ENCODE measurements at regions not wholly inside any gene's neighbourhood (a gene's known extent, or its start where the extent isn't known, plus 50 kb on each side); places are given as distances from the start of the nearest gene placed in this dataset.

- Histone ChIP-seq H3K4me1 (ENCODE audit: control insufficient read depth in 1 of 2, low read depth in 2 of 2) (no peaks in the 10 kb centered on the region), H3K9me3 (peaks cover 2% of the 10 kb centered on the region), H3K27me3 (replicated peaks; ENCODE audit: insufficient read depth) (no peaks in the 10 kb centered on the region), H3K36me3 (no peaks in the 10 kb centered on the region), H3K27ac (no peak overlapping the region), H3K4me3 (no peak overlapping the region)
- DNase-seq (ENCODE audit: low spot score): no peak
- ATAC-seq (ENCODE audit: insufficient number of reproducible peaks, low FRiP score, low read depth): no peak
- TF ChIP-seq CTCF (IDR thresholded peaks at IDR 0.05): no peak
These were observed 880.6 kb upstream of the FRG1 start for GRCh38 chr4:189060104-189060503.

- Histone ChIP-seq H3K4me1 (ENCODE audit: control insufficient read depth in 1 of 2, low read depth in 2 of 2) (no peaks in the 10 kb centered on the region), H3K27me3 (replicated peaks; ENCODE audit: insufficient read depth) (no peaks in the 10 kb centered on the region), H3K36me3 (no peaks in the 10 kb centered on the region), H3K4me3 (no peak overlapping the region), H3K9me3 (peaks cover 2% of the 10 kb centered on the region), H3K27ac (no peak overlapping the region)
- TF ChIP-seq CTCF (IDR thresholded peaks at IDR 0.05): no peak
- DNase-seq (ENCODE audit: low spot score): no peak
- ATAC-seq (ENCODE audit: insufficient number of reproducible peaks, low FRiP score, low read depth): no peak
These were observed 878.4 kb upstream of the FRG1 start for GRCh38 chr4:189062047-189062820.

- ATAC-seq (ENCODE audit: insufficient number of reproducible peaks, low FRiP score, low read depth): no peak
- no peak for DNase-seq (ENCODE audit: low spot score)
- H3K4me3 ChIP-seq: no peak overlapping the region
- TF ChIP-seq CTCF (IDR thresholded peaks at IDR 0.05): no peak
- no peaks in the 10 kb centered on the region for H3K27me3 ChIP-seq (replicated peaks; ENCODE audit: insufficient read depth)
- H3K9me3 ChIP-seq: no peaks in the 10 kb centered on the region
- H3K27ac ChIP-seq: no peak overlapping the region
- no peaks in the 10 kb centered on the region for H3K36me3 ChIP-seq
- H3K4me1 ChIP-seq (ENCODE audit: control insufficient read depth in 1 of 2, low read depth in 2 of 2): no peaks in the 10 kb centered on the region
These were observed 870.9 kb upstream of the FRG1 start for GRCh38 chr4:189069772-189070171.

- ATAC-seq (ENCODE audit: insufficient number of reproducible peaks, low FRiP score, low read depth) (no peak), DNase-seq (ENCODE audit: low spot score) (no peak)
- H3K27me3 ChIP-seq (replicated peaks; ENCODE audit: insufficient read depth): no peaks in the 10 kb centered on the region
- no peak for TF ChIP-seq CTCF (IDR thresholded peaks at IDR 0.05)
- no peak overlapping the region for H3K4me3 ChIP-seq
- H3K9me3 ChIP-seq: no peaks in the 10 kb centered on the region
- H3K4me1 ChIP-seq (ENCODE audit: control insufficient read depth in 1 of 2, low read depth in 2 of 2): no peaks in the 10 kb centered on the region
- no peak overlapping the region for H3K27ac ChIP-seq
- H3K36me3 ChIP-seq: no peaks in the 10 kb centered on the region
These were observed 869.4 kb upstream of the FRG1 start for GRCh38 chr4:189071241-189071640.

GRCh38 chr4:189073739-189074138 is 866.9 kb upstream of the FRG1 start:
- H3K36me3 ChIP-seq: no peaks in the 10 kb centered on the region
- DNase-seq (ENCODE audit: low spot score) (no peak), ATAC-seq (ENCODE audit: insufficient number of reproducible peaks, low FRiP score, low read depth) (no peak)
- H3K27me3 ChIP-seq (replicated peaks; ENCODE audit: insufficient read depth): no peaks in the 10 kb centered on the region
- H3K4me3 ChIP-seq: no peak overlapping the region
- H3K9me3 ChIP-seq: no peaks in the 10 kb centered on the region
- no peak overlapping the region for H3K27ac ChIP-seq
- TF ChIP-seq CTCF (IDR thresholded peaks at IDR 0.05): no peak
- H3K4me1 ChIP-seq (ENCODE audit: control insufficient read depth in 1 of 2, low read depth in 2 of 2): no peaks in the 10 kb centered on the region
